ENCODE measurements at regions not wholly inside any gene's neighbourhood (a gene's known extent, or its start where the extent isn't known, plus 50 kb on each side); places are given as distances from the start of the nearest gene placed in this dataset.

GRCh38 chr15:62476163-62476562 lies 311.1 kb upstream of the C2CD4B start:
- H2AFZ ChIP-seq: no peak overlapping the region
- CTCF ChIA-PET: no interaction called here
- TF ChIP-seq EZH2 (IDR thresholded peaks at IDR 0.05; ENCODE audit: low read depth) (no peak), CTCF (conservative IDR thresholded peaks at IDR 0.05) (no peak)

GRCh38 chr15:62477929-62478328 lies 312.8 kb upstream of the C2CD4B start:
- H2AFZ ChIP-seq: no peak overlapping the region
- no peak overlapping the region for H3K27ac ChIP-seq
- no peaks in the 10 kb centered on the region for H3K27me3 ChIP-seq (ENCODE audit: insufficient read depth, low read depth)
- H3K9me2 ChIP-seq (ENCODE audit: insufficient read depth): no peaks in the 10 kb centered on the region
- H3F3A ChIP-seq (ENCODE audit: insufficient read depth, low read depth): peaks cover 5% of the 10 kb centered on the region; the same call in 1 of the 2 replicates
- H3K4me3 ChIP-seq: no peak overlapping the region
- POLR2A ChIA-PET (ENCODE audit: unreplicated experiment): no interaction called here
- no TSS peak for BruUV-seq (replicated peaks)
- H3K4me1 ChIP-seq (replicated peaks; ENCODE audit: insufficient read depth): peaks cover 6% of the 10 kb centered on the region
- no peak for DNase-seq
- no peak for TF ChIP-seq CTCF (conservative IDR thresholded peaks at IDR 0.05)
- TF ChIP-seq EZH2 (IDR thresholded peaks at IDR 0.05; ENCODE audit: low read depth): no peak
- intact Hi-C loops (cut with micrococcal nuclease; ENCODE audit: unreplicated experiment): loop anchor here (10.0 kb wide), 1 partner anchor 267 kb away; no protein-coding TSS in a partner anchor
- no peaks in the 10 kb centered on the region for H3K9me3 ChIP-seq (ENCODE audit: insufficient read depth, low read depth)
- H3K79me2 ChIP-seq (ENCODE audit: low read depth): no peaks in the 10 kb centered on the region
- CTCF ChIA-PET: no interaction called here
- H4K20me1 ChIP-seq (ENCODE audit: insufficient read depth): no peaks in the 10 kb centered on the region
- H3K36me3 ChIP-seq (ENCODE audit: low read depth): no peaks in the 10 kb centered on the region
- no peak overlapping the region for H3K4me2 ChIP-seq

More at GRCh38 chr15:62476163-62476562, 311.1 kb upstream of the C2CD4B start:
- DNase-seq: no peak
- no peaks in the 10 kb centered on the region for H3K9me2 ChIP-seq (ENCODE audit: insufficient read depth)
- POLR2A ChIA-PET (ENCODE audit: unreplicated experiment): interaction anchor here (0.5 to 0.7 kb wide), 2 partner anchors 14 to 1163 kb away, joined by 3 to 5 read pairs; no protein-coding TSS in a partner anchor
- H3K4me2 ChIP-seq: no peak overlapping the region
- peaks cover 5% of the 10 kb centered on the region; the same call in 1 of the 2 replicates for H3F3A ChIP-seq (ENCODE audit: insufficient read depth, low read depth)
- H3K4me1 ChIP-seq (replicated peaks; ENCODE audit: insufficient read depth): peaks cover 12% of the 10 kb centered on the region
- H3K4me3 ChIP-seq: no peak overlapping the region
- H4K20me1 ChIP-seq (ENCODE audit: insufficient read depth): no peaks in the 10 kb centered on the region
- H3K27ac ChIP-seq: no peak overlapping the region
- H3K36me3 ChIP-seq (ENCODE audit: low read depth): no peaks in the 10 kb centered on the region
- H3K9me3 ChIP-seq (ENCODE audit: insufficient read depth, low read depth): no peaks in the 10 kb centered on the region
- intact Hi-C loops (cut with micrococcal nuclease; ENCODE audit: unreplicated experiment): loop anchor here (10.0 kb wide), 1 partner anchor 269 kb away; no protein-coding TSS in a partner anchor
- no peaks in the 10 kb centered on the region for H3K27me3 ChIP-seq (ENCODE audit: insufficient read depth, low read depth)
- H3K79me2 ChIP-seq (ENCODE audit: low read depth): no peaks in the 10 kb centered on the region
- BruUV-seq (replicated peaks): no TSS peak

- H3K4me2 ChIP-seq: no peak overlapping the region
- no peak for TF ChIP-seq EZH2 (IDR thresholded peaks at IDR 0.05; ENCODE audit: low read depth)
- no peak for DNase-seq
- no peak overlapping the region for H2AFZ ChIP-seq
- no peaks in the 10 kb centered on the region for H3K27me3 ChIP-seq (ENCODE audit: insufficient read depth, low read depth)
- POLR2A ChIA-PET (ENCODE audit: unreplicated experiment): interaction anchor here (0.7 kb wide), 1 partner anchor 44 kb away, joined by 3 read pairs; no protein-coding TSS in a partner anchor
- intact Hi-C loops (cut with micrococcal nuclease; ENCODE audit: unreplicated experiment): no loop called here
- no peaks in the 10 kb centered on the region for H3F3A ChIP-seq (ENCODE audit: insufficient read depth, low read depth)
- no peaks in the 10 kb centered on the region for H3K4me1 ChIP-seq (replicated peaks; ENCODE audit: insufficient read depth)
- H3K9me2 ChIP-seq (ENCODE audit: insufficient read depth): no peaks in the 10 kb centered on the region
- no peaks in the 10 kb centered on the region for H3K79me2 ChIP-seq (ENCODE audit: low read depth)
- H3K9me3 ChIP-seq (ENCODE audit: insufficient read depth, low read depth): no peaks in the 10 kb centered on the region
- H3K4me3 ChIP-seq: no peak overlapping the region
- H4K20me1 ChIP-seq (ENCODE audit: insufficient read depth): no peaks in the 10 kb centered on the region
- no peaks in the 10 kb centered on the region for H3K36me3 ChIP-seq (ENCODE audit: low read depth)
- no TSS peak for BruUV-seq (replicated peaks)
- no peak overlapping the region for H3K27ac ChIP-seq
- CTCF ChIA-PET: no interaction called here
Observed at GRCh38 chr15:62482785-62483429, 317.8 kb upstream of the C2CD4B start.
